ENCODE measurements at regions not wholly inside any gene's neighbourhood (a gene's known extent, or its start where the extent isn't known, plus 50 kb on each side); places are given as distances from the start of the nearest gene placed in this dataset.

- TF ChIP-seq, protein P1, sequence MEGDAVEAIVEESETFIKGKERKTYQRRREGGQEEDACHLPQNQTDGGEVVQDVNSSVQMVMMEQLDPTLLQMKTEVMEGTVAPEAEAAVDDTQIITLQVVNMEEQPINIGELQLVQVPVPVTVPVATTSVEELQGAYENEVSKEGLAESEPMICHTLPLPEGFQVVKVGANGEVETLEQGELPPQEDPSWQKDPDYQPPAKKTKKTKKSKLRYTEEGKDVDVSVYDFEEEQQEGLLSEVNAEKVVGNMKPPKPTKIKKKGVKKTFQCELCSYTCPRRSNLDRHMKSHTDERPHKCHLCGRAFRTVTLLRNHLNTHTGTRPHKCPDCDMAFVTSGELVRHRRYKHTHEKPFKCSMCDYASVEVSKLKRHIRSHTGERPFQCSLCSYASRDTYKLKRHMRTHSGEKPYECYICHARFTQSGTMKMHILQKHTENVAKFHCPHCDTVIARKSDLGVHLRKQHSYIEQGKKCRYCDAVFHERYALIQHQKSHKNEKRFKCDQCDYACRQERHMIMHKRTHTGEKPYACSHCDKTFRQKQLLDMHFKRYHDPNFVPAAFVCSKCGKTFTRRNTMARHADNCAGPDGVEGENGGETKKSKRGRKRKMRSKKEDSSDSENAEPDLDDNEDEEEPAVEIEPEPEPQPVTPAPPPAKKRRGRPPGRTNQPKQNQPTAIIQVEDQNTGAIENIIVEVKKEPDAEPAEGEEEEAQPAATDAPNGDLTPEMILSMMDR (IDR thresholded peaks at IDR 0.05; ENCODE audit: low read depth, low read length): no peak
- no peak for TF ChIP-seq POLR2A (IDR thresholded peaks at IDR 0.05; ENCODE audit: extremely low read depth, insufficient read length)
Observed at GRCh38 chr12:46446645-46447044, 74.1 kb upstream of the SLC38A2 start.

Measured in NB4 (cell line).